Stimulated activated memory B cell treated with anti-CD40 and anti-IgM and Interleukin-4, amounts not matched to agents 10 μg/mL and 1 μg/mL and 100 μg/mL, for 72 hours (primary cell): ENCODE measurements at regions not wholly inside any gene's neighbourhood (a gene's known extent, or its start where the extent isn't known, plus 50 kb on each side); places are given as distances from the start of the nearest gene placed in this dataset.

Experiments used
- ATAC-seq: fragments of 150-1000 bp; cut with Tn5 transposase; 2 replicates; pipeline ENCODE4 v1.10.0; 2021
- H3K27ac Mint-ChIP-seq: one replicate; pipeline ENCODE4 v1.8.0; 2022; ENCODE audit warnings: mild to moderate bottlenecking, mixed read lengths
- H3K27me3 Mint-ChIP-seq: one replicate; pipeline ENCODE4 v1.8.0; 2022; ENCODE audit warnings: mixed read lengths
- H3K36me3 Mint-ChIP-seq: one replicate; pipeline ENCODE4 v1.8.0; 2022; ENCODE audit warnings: mixed read lengths
- H3K4me1 Mint-ChIP-seq: one replicate; pipeline ENCODE4 v1.8.0; 2022; ENCODE audit warnings: mixed read lengths
- H3K4me3 Mint-ChIP-seq: one replicate; pipeline ENCODE4 v1.8.0; 2022; ENCODE audit warnings: mild to moderate bottlenecking, moderate library complexity, mixed read lengths
- H3K9me3 Mint-ChIP-seq: one replicate; pipeline ENCODE4 v1.8.0; 2022; ENCODE audit warnings: mixed read lengths

- Mint-ChIP-seq H3K36me3 (no peaks in the 10 kb centered on the region), H3K9me3 (peaks cover 7% of the 10 kb centered on the region), H3K27ac (no peak overlapping the region), H3K4me3 (no peak overlapping the region), H3K27me3 (peaks cover 11% of the 10 kb centered on the region), H3K4me1 (peaks cover 8% of the 10 kb centered on the region)
- ATAC-seq: no peak
These were observed 281.0 kb upstream of the SULF2 start for GRCh38 chr20:48066246-48066645.

- Mint-ChIP-seq H3K27ac (no peak overlapping the region), H3K4me3 (no peak overlapping the region), H3K4me1 (peaks cover 8% of the 10 kb centered on the region), H3K36me3 (no peaks in the 10 kb centered on the region), H3K27me3 (peaks cover 11% of the 10 kb centered on the region), H3K9me3 (peaks cover 7% of the 10 kb centered on the region)
- ATAC-seq: no peak
These were observed 280.6 kb upstream of the SULF2 start for GRCh38 chr20:48065833-48066232.

- no peak overlapping the region for H3K27ac Mint-ChIP-seq
- H3K4me1 Mint-ChIP-seq: peaks cover 8% of the 10 kb centered on the region
- H3K36me3 Mint-ChIP-seq: no peaks in the 10 kb centered on the region
- peaks cover 11% of the 10 kb centered on the region for H3K27me3 Mint-ChIP-seq
- no peak for ATAC-seq
- peaks cover 7% of the 10 kb centered on the region for H3K9me3 Mint-ChIP-seq
- H3K4me3 Mint-ChIP-seq: no peak overlapping the region
These were observed 279.6 kb upstream of the SULF2 start for GRCh38 chr20:48064929-48065328.

- Mint-ChIP-seq H3K9me3 (peaks cover 10% of the 10 kb centered on the region), H3K27ac (no peak overlapping the region), H3K36me3 (no peaks in the 10 kb centered on the region), H3K4me1 (peaks cover 7% of the 10 kb centered on the region), H3K27me3 (peaks cover 24% of the 10 kb centered on the region), H3K4me3 (no peak overlapping the region)
- no peak for ATAC-seq
These were observed 275.8 kb upstream of the SULF2 start for GRCh38 chr20:48060841-48061720.

- Mint-ChIP-seq H3K9me3 (peaks cover 10% of the 10 kb centered on the region), H3K27me3 (peaks cover 36% of the 10 kb centered on the region)
These were observed 273.6 kb upstream of the SULF2 start for GRCh38 chr20:48058611-48059559.

GRCh38 chr20:48057739-48058138 is 272.5 kb upstream of the SULF2 start:
- H3K36me3 Mint-ChIP-seq: no peaks in the 10 kb centered on the region
- H3K4me3 Mint-ChIP-seq: no peak overlapping the region
- no peak for ATAC-seq
- H3K27me3 Mint-ChIP-seq: peaks cover 40% of the 10 kb centered on the region
- peaks cover 6% of the 10 kb centered on the region for H3K9me3 Mint-ChIP-seq
- H3K27ac Mint-ChIP-seq: no peak overlapping the region
- no peaks in the 10 kb centered on the region for H3K4me1 Mint-ChIP-seq

More at GRCh38 chr20:48058611-48059559, 273.6 kb upstream of the SULF2 start:
- no peaks in the 10 kb centered on the region for H3K36me3 Mint-ChIP-seq
- H3K4me3 Mint-ChIP-seq: no peak overlapping the region
- no peak overlapping the region for H3K27ac Mint-ChIP-seq
- no peaks in the 10 kb centered on the region for H3K4me1 Mint-ChIP-seq
- ATAC-seq: no peak

- Mint-ChIP-seq H3K27ac (no peak overlapping the region), H3K36me3 (no peaks in the 10 kb centered on the region), H3K9me3 (peaks cover 3% of the 10 kb centered on the region), H3K4me3 (no peak overlapping the region), H3K4me1 (no peaks in the 10 kb centered on the region), H3K27me3 (peaks cover 38% of the 10 kb centered on the region)
- ATAC-seq: no peak
These were observed 272.0 kb upstream of the SULF2 start for GRCh38 chr20:48057251-48057650.

GRCh38 chr20:48056218-48056617 is 270.9 kb upstream of the SULF2 start:
- Mint-ChIP-seq H3K27me3 (peaks cover 38% of the 10 kb centered on the region), H3K36me3 (no peaks in the 10 kb centered on the region), H3K4me1 (no peaks in the 10 kb centered on the region), H3K4me3 (no peak overlapping the region), H3K9me3 (peaks cover 5% of the 10 kb centered on the region), H3K27ac (no peak overlapping the region)
- no peak for ATAC-seq

GRCh38 chr20:48054051-48054450 is 268.8 kb upstream of the SULF2 start:
- Mint-ChIP-seq H3K36me3 (no peaks in the 10 kb centered on the region), H3K4me3 (no peak overlapping the region), H3K27me3 (peaks cover 38% of the 10 kb centered on the region), H3K4me1 (no peaks in the 10 kb centered on the region), H3K27ac (no peak overlapping the region), H3K9me3 (peaks cover 8% of the 10 kb centered on the region)
- ATAC-seq: no peak

GRCh38 chr20:48052475-48052835 is 267.2 kb upstream of the SULF2 start:
- peaks cover 8% of the 10 kb centered on the region for H3K9me3 Mint-ChIP-seq
- H3K4me3 Mint-ChIP-seq: no peak overlapping the region
- no peaks in the 10 kb centered on the region for H3K4me1 Mint-ChIP-seq
- peaks cover 35% of the 10 kb centered on the region for H3K27me3 Mint-ChIP-seq
- no peak overlapping the region for H3K27ac Mint-ChIP-seq
- ATAC-seq: no peak
- H3K36me3 Mint-ChIP-seq: no peaks in the 10 kb centered on the region

GRCh38 chr20:48051794-48052474 is 266.7 kb upstream of the SULF2 start:
- H3K4me3 Mint-ChIP-seq: no peak overlapping the region
- no peak overlapping the region for H3K27ac Mint-ChIP-seq
- peaks cover 5% of the 10 kb centered on the region for H3K9me3 Mint-ChIP-seq
- no peaks in the 10 kb centered on the region for H3K4me1 Mint-ChIP-seq
- H3K36me3 Mint-ChIP-seq: no peaks in the 10 kb centered on the region
- peaks cover 30% of the 10 kb centered on the region for H3K27me3 Mint-ChIP-seq
- ATAC-seq: no peak

- Mint-ChIP-seq H3K4me1 (no peaks in the 10 kb centered on the region), H3K27ac (no peak overlapping the region), H3K27me3 (peaks cover 20% of the 10 kb centered on the region), H3K4me3 (no peak overlapping the region), H3K36me3 (no peaks in the 10 kb centered on the region), H3K9me3 (peaks cover 5% of the 10 kb centered on the region)
- ATAC-seq: no peak
These were observed 264.4 kb upstream of the SULF2 start for GRCh38 chr20:48049641-48050040.

GRCh38 chr20:48049171-48049570 is 263.9 kb upstream of the SULF2 start:
- no peak for ATAC-seq
- Mint-ChIP-seq H3K36me3 (no peaks in the 10 kb centered on the region), H3K4me1 (no peaks in the 10 kb centered on the region), H3K9me3 (peaks cover 5% of the 10 kb centered on the region), H3K27ac (no peak overlapping the region), H3K27me3 (peaks cover 15% of the 10 kb centered on the region), H3K4me3 (no peak overlapping the region)

GRCh38 chr20:48047447-48047846 is 262.2 kb upstream of the SULF2 start:
- no peak for ATAC-seq
- peaks cover 5% of the 10 kb centered on the region for H3K9me3 Mint-ChIP-seq
- H3K4me3 Mint-ChIP-seq: no peak overlapping the region
- no peaks in the 10 kb centered on the region for H3K27me3 Mint-ChIP-seq
- H3K36me3 Mint-ChIP-seq: no peaks in the 10 kb centered on the region
- no peak overlapping the region for H3K27ac Mint-ChIP-seq
- H3K4me1 Mint-ChIP-seq: no peaks in the 10 kb centered on the region

- no peaks in the 10 kb centered on the region for H3K4me1 Mint-ChIP-seq
- peaks cover 10% of the 10 kb centered on the region for H3K9me3 Mint-ChIP-seq
- H3K36me3 Mint-ChIP-seq: no peaks in the 10 kb centered on the region
- H3K27ac Mint-ChIP-seq: no peak overlapping the region
- ATAC-seq: no peak
- H3K4me3 Mint-ChIP-seq: no peak overlapping the region
- peaks cover 7% of the 10 kb centered on the region for H3K27me3 Mint-ChIP-seq
These were observed 257.3 kb upstream of the SULF2 start for GRCh38 chr20:48042628-48043027.
